HAP-1 (cell line): ENCODE measurements at regions not wholly inside any gene's neighbourhood (a gene's known extent, or its start where the extent isn't known, plus 50 kb on each side); places are given as distances from the start of the nearest gene placed in this dataset.

Source experiments
- DNase-seq, 2 experiments: peaks; one replicate each; pipeline ENCODE4 v3.0.0-alpha.2; 2016 to 2020; ENCODE audit warnings: low spot score in 2 of 2
- H3K27me3 ChIP-seq: fragments of 250-450 bp; sonication (Bioruptor Pico); 2 replicates; pipeline ENCODE4 v1.5.1; 2020; ENCODE audit warnings: low read depth, mild to moderate bottlenecking, moderate library complexity
- H3K36me3 ChIP-seq: fragments of 250-450 bp; sonication (Bioruptor Pico); replicated peaks from 2 replicates; pipeline ENCODE4 v1.5.1; 2020; ENCODE audit warnings: mild to moderate bottlenecking
- H3K4me1 ChIP-seq: fragments of 250-450 bp; sonication (Bioruptor Pico); 2 replicates; pipeline ENCODE4 v1.5.1; 2020; ENCODE audit warnings: mild to moderate bottlenecking
- H3K4me3 ChIP-seq: fragments of 250-450 bp; sonication (Bioruptor Pico); 2 replicates; pipeline ENCODE4 v1.5.1; 2020; ENCODE audit warnings: mild to moderate bottlenecking, moderate library complexity
- H3K9me3 ChIP-seq: fragments of 250-450 bp; sonication (Bioruptor Pico); 2 replicates; pipeline ENCODE4 v1.5.1; 2020; ENCODE audit warnings: mild to moderate bottlenecking, moderate library complexity
- in situ Hi-C: fragments of 300-500 bp; cut with MboI; formaldehyde crosslinking; loops from 3 replicates; pipeline ENCODE4 v1.14.3; 2020; ENCODE audit warnings: low sequenced_read_pairs, inconsistent platforms, mixed read lengths

DNA sequence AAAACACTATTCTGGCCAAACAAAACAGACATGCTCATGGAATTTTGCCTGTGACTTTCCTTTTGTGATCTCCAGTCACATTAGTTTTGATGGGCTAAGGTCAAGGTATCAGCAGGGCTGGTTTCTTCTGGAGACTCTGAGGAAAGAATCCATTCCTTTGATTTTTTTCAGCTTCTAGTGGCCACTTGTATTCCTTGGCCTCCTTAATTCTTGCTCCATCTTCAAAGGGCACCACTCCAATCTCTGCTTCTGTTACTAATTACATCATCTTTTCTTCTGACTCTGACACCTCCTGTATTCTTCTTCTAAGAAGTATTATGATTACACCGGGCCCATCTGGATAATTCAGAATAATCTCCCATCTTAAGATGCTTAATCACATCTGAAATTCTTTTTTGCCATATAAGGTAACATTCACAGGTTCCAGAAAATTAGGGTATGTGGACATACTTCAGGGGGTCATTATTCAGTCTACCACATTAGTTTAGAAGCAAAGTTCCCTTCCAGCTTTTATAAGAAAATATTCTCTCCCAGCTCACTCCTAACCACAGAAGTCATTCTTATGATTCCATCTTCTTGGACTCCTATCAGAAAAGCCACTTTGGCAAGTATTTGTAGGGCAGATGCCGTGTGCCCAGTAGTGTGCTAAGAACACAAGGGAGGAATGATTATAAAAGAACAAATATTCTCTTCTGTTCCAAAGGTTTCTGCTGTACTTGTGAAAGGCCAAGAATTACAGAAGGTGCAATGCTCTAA, 56.4 kb upstream of the FSHB start:
- H3K4me3 ChIP-seq = no peak overlapping the region
- DNase-seq = no peak
- in situ Hi-C loops = no loop called here

More for the DNA sequence above, 56.4 kb upstream of the FSHB start:
- Histone ChIP-seq H3K4me1 (no peaks in the 10 kb centered on the region), H3K9me3 (no peaks in the 10 kb centered on the region), H3K36me3 (no peaks in the 10 kb centered on the region), H3K27me3 (peaks cover 6% of the 10 kb centered on the region; the same call in 1 of the 2 replicates)
